ENCODE measurements at regions not wholly inside any gene's neighbourhood (a gene's known extent, or its start where the extent isn't known, plus 50 kb on each side); places are given as distances from the start of the nearest gene placed in this dataset.

GRCh38 chr6:159586684-159587083 lies 106.4 kb downstream of the SOD2 start:
- CTCF ChIA-PET, result interaction anchor here (1.1 to 2.0 kb wide), 2 partner anchors 22 to 334 kb away, joined by 4 read pairs; no protein-coding TSS in a partner anchor
- TF ChIP-seq, protein P1, sequence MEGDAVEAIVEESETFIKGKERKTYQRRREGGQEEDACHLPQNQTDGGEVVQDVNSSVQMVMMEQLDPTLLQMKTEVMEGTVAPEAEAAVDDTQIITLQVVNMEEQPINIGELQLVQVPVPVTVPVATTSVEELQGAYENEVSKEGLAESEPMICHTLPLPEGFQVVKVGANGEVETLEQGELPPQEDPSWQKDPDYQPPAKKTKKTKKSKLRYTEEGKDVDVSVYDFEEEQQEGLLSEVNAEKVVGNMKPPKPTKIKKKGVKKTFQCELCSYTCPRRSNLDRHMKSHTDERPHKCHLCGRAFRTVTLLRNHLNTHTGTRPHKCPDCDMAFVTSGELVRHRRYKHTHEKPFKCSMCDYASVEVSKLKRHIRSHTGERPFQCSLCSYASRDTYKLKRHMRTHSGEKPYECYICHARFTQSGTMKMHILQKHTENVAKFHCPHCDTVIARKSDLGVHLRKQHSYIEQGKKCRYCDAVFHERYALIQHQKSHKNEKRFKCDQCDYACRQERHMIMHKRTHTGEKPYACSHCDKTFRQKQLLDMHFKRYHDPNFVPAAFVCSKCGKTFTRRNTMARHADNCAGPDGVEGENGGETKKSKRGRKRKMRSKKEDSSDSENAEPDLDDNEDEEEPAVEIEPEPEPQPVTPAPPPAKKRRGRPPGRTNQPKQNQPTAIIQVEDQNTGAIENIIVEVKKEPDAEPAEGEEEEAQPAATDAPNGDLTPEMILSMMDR (IDR thresholded peaks at IDR 0.05; ENCODE audit: control extremely low read depth, extremely low read depth, low read depth, missing control alignments), result no peak
- POLR2A ChIA-PET, result no interaction called here
- no peak for DNase-seq (ENCODE audit: extremely low spot score)

DNA sequence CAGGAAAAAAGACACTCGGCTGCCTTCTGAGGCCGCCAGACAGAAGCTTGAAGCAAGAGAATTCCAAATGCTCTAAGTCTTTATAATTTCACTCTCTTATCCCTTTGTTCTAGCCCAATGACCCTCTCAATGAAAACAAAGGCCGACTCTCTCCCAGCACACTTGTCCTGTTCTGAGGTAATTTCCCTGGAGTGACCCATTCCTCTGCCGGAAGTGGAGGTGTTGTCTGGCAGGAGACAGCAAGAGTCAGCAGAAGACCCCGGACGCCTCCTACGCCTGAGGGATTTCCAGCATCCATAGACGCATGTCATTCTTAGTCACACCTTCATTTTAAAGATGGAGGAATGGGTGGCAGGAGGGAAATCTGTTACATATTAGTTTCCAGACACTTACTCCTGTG lies 110.3 kb downstream of the SOD2 start:
- ChIA-PET CTCF (no interaction called here), POLR2A (no interaction called here)
- TF ChIP-seq, protein P1 (IDR thresholded peaks at IDR 0.05; ENCODE audit: control extremely low read depth, extremely low read depth, low read depth, missing control alignments), result no peak
- DNase-seq (ENCODE audit: extremely low spot score), result no peak

DNA sequence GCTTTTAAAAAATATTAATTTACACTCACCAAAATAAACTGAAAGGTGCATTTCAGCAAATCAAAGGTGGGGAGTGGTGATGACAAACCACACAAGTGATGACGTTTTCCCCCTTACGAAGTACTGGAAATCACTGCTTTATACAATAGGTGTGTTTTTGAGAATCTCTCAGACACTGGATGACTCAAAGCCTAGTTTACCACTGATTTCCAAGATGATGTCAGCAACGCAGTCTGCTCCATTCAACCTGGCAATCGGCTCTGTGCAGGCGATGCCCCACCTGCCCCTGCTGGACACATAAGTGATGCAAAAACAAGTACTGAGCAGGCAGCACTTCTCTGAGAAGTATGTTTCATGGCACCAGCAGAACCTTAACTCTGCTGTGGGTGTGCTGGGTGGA lies 114.4 kb downstream of the SOD2 start:
- POLR2A ChIA-PET, result no interaction called here

GRCh38 chr6:159577564-159577963 lies 115.5 kb downstream of the SOD2 start:
- CTCF ChIA-PET, result no interaction called here
- no peak for DNase-seq (ENCODE audit: extremely low spot score)
- POLR2A ChIA-PET, result no interaction called here
- TF ChIP-seq, protein P1 (IDR thresholded peaks at IDR 0.05; ENCODE audit: control extremely low read depth, extremely low read depth, low read depth, missing control alignments), result no peak

More for the DNA sequence above, 114.4 kb downstream of the SOD2 start:
- CTCF ChIA-PET, result no interaction called here
- DNase-seq (ENCODE audit: extremely low spot score), result no peak
- TF ChIP-seq, protein P1 (IDR thresholded peaks at IDR 0.05; ENCODE audit: control extremely low read depth, extremely low read depth, low read depth, missing control alignments), result no peak

DNA sequence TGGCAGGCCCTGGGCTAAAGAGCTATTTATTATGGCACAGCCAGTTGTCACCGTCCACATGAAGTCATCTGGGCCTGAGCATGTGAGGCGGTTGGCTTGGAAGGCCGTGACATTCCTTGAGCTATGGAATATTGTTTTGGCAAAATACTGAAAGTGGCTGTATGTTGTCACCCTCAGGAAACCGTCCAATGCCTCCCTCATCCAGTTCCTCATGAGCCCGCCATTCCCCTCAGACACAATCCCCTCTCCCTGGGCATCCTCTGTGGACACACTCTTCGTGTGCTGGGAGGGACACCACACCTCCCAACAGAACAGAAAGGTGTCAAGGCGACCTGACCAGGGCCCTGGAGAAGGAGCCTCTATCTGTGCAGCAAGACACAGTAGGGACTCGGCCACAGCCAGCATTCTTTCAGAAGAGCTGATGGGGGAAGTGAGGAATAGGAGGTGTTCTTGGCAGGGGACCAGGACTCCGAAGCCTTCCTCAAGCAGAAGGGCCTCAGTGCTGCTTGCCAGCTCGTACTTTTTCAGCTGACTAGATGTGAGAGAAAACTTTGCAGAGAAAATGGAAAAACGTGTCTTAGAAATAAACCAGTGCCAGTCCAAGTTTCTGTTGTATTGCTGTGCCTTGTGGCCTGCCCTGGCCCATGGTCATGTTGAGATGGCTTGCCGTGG lies 120.5 kb downstream of the SOD2 start:
- POLR2A ChIA-PET, result no interaction called here
- no peak for DNase-seq (ENCODE audit: extremely low spot score)
- TF ChIP-seq, protein P1 (IDR thresholded peaks at IDR 0.05; ENCODE audit: control extremely low read depth, extremely low read depth, low read depth, missing control alignments), result no peak
- CTCF ChIA-PET, result interaction anchor here (1.9 to 2.5 kb wide), 2 partner anchors 16 to 18 kb away, joined by 4 to 7 read pairs; no protein-coding TSS in a partner anchor

- no peak for DNase-seq (ENCODE audit: extremely low spot score)
- TF ChIP-seq, protein P1 (IDR thresholded peaks at IDR 0.05; ENCODE audit: control extremely low read depth, extremely low read depth, low read depth, missing control alignments), result no peak
- CTCF ChIA-PET, result interaction anchor here (1.0 to 1.2 kb wide), 3 partner anchors 8 to 313 kb away, joined by 3 read pairs; no protein-coding TSS in a partner anchor
- POLR2A ChIA-PET, result no interaction called here
Observed at GRCh38 chr6:159565181-159565710, 127.8 kb downstream of the SOD2 start.
